K562 (cell line): ENCODE measurements at regions not wholly inside any gene's neighbourhood (a gene's known extent, or its start where the extent isn't known, plus 50 kb on each side); places are given as distances from the start of the nearest gene placed in this dataset.

Source experiments
- ATAC-seq: fragments of 200-7000 bp; cut with Tn5 transposase; 3 replicates; pipeline ENCODE4 v1.9.1; 2020; ENCODE audit warnings: moderate library complexity
- BruUV-seq: library from RNA; stranded (reverse); fragments of 400-500 nt; replicated peaks from 2 replicates; lab custom pipeline; 2021; lab: Mats Ljungman, UMichigan
- CTCF ChIA-PET: fragments of 300-600 bp; formaldehyde crosslinking; extraction: SDS; loops from one replicate; lab custom pipeline; 2021; ENCODE audit warnings: low intra/inter-chr PET ratio; lab: Yijun Ruan, JAX
- POLR2A ChIA-PET: fragments of 300-600, 350-650 bp; sonication (Branson Sonifier 250); formaldehyde crosslinking; extraction: SDS; loops from one replicate; lab custom pipeline; 2021; ENCODE audit warnings: antibody characterized with exemption, inconsistent platforms; lab: Yijun Ruan, JAX
- DNase-seq, 4 experiments: peaks; one replicate each; pipeline versions ENCODE4 v3.0.0 to v3.0.0-alpha.2; 2011 to 2018; ENCODE audit warnings: low spot score in 3 of 4, mixed read lengths in 3 of 4; ENCODE audit errors: extremely low read depth in 1 of 4
- FAIRE-seq: peaks from 2 replicates; lab custom pipeline; 2011; peaks lifted over from hg19 to GRCh38; lab: Jason Lieb, UNC
- H2AFZ ChIP-seq: 2 replicates; pipeline ENCODE4 v1.6.0; 2011; ENCODE audit warnings: low read depth, low read length, control low read depth, inconsistent platforms
- H3K27ac ChIP-seq: fragments of 200-600 bp; 3 replicates; pipeline ENCODE4 v1.8.0; 2011; ENCODE audit warnings: low read depth, mild to moderate bottlenecking, control low read depth, inconsistent platforms, low read length, moderate library complexity, mixed read lengths; ENCODE audit errors: extremely low read depth
- H3K27me3 ChIP-seq, 2 experiments: fragments of 300-600 bp in 1 of 2; 2 replicates in 1 of 2; 3 replicates in 1 of 2; pipeline versions ENCODE4 v1.6.0 to v1.8.0; 2011; ENCODE audit warnings: inconsistent platforms in 2 of 2, low read length in 2 of 2, mild to moderate bottlenecking in 1 of 2, mixed read lengths in 1 of 2, moderate library complexity in 1 of 2; ENCODE audit not compliant: control insufficient read depth in 2 of 2, insufficient read depth in 2 of 2
- H3K36me3 ChIP-seq: fragments of 300-600 bp; 3 replicates; pipeline ENCODE4 v1.8.0; 2011; ENCODE audit warnings: mild to moderate bottlenecking, low read length, inconsistent platforms; ENCODE audit not compliant: control insufficient read depth, insufficient read depth
- H3K4me1 ChIP-seq, 2 experiments: fragments of 200-600 bp in 1 of 2; replicated peaks in 1 of 2; 2 replicates in 1 of 2; 3 replicates in 1 of 2; pipeline versions ENCODE4 v1.5.1 to v1.8.0; 2011; ENCODE audit warnings: inconsistent platforms in 2 of 2, low read length in 2 of 2, mild to moderate bottlenecking in 1 of 2, mixed read lengths in 1 of 2, moderate library complexity in 1 of 2; ENCODE audit not compliant: control insufficient read depth in 2 of 2, insufficient read depth in 2 of 2
- H3K4me2 ChIP-seq: 2 replicates; pipeline ENCODE4 v1.6.1; 2011; ENCODE audit warnings: low read length, control low read depth, inconsistent platforms, mixed read lengths; ENCODE audit not compliant: insufficient read depth
- H3K4me3 ChIP-seq: fragments of 200-600 bp; sonication (generic), shearing (Covaris generic); 2 replicates; pipeline ENCODE4 v1.5.1; 2016; ENCODE audit warnings: control low read depth, inconsistent platforms
- H3K79me2 ChIP-seq: fragments of 200-600 bp; 3 replicates; pipeline ENCODE4 v1.8.0; 2011; ENCODE audit warnings: low read length, inconsistent platforms; ENCODE audit not compliant: control insufficient read depth, insufficient read depth
- H3K9ac ChIP-seq, 2 experiments: 2 replicates each; pipeline versions ENCODE4 v1.6.0 to v1.6.1; 2011; ENCODE audit warnings: low read depth in 2 of 2, low read length in 2 of 2, control low read depth in 1 of 2, inconsistent platforms in 1 of 2, mild to moderate bottlenecking in 1 of 2, mixed read lengths in 1 of 2; ENCODE audit not compliant: insufficient read depth in 1 of 2
- H3K9me1 ChIP-seq: one replicate; pipeline ENCODE4 v1.6.0; 2011; ENCODE audit warnings: inconsistent platforms, mild to moderate bottlenecking, low read length, moderate library complexity; ENCODE audit not compliant: control insufficient read depth, insufficient read depth
- H3K9me3 ChIP-seq: replicated peaks from 2 replicates; pipeline ENCODE4 v1.5.1; 2011; ENCODE audit warnings: low read depth, low read length, inconsistent platforms; ENCODE audit not compliant: control insufficient read depth, insufficient read depth
- H4K20me1 ChIP-seq: replicated peaks from 2 replicates; pipeline ENCODE4 v1.6.1; 2011; ENCODE audit warnings: low read length, inconsistent platforms, mixed read lengths; ENCODE audit not compliant: control insufficient read depth, insufficient read depth
- BRCA1 ChIP-seq, 2 experiments: fragments of 450-650 bp in 1 of 2; sonication (generic) in 1 of 2; formaldehyde crosslinking in 1 of 2; IDR thresholded peaks; 2 replicates each; pipeline versions ENCODE4 v1.5.0 to v1.6.1; 2017 to 2020; ENCODE audit warnings: mild to moderate bottlenecking in 1 of 2, missing genetic modification reagents in 1 of 2
- DMBX1 ChIP-seq: fragments of 250-450 bp; sonication (Bioruptor Pico); IDR thresholded peaks from 2 replicates; pipeline ENCODE4 v1.8.0; 2022; ENCODE audit warnings: inconsistent platforms, mild to moderate bottlenecking, moderate library complexity, borderline replicate concordance
- MECOM ChIP-seq: fragments of 250-450 bp; sonication (Bioruptor Pico); IDR thresholded peaks from 2 replicates; pipeline ENCODE4 v1.8.0; 2022; ENCODE audit warnings: inconsistent platforms
- NFE2L1 ChIP-seq: fragments of 450-650 bp; IDR thresholded peaks from 2 replicates; pipeline ENCODE4 v1.6.1; 2016; ENCODE audit warnings: missing genetic modification characterization, low read depth, mild to moderate bottlenecking, missing compliant biosample characterization, moderate library complexity, borderline replicate concordance
- THRAP3 ChIP-seq: fragments of 450-650 bp; IDR thresholded peaks from 2 replicates; pipeline ENCODE4 v1.6.1; 2016; ENCODE audit warnings: mild to moderate bottlenecking, inconsistent platforms, borderline replicate concordance
- ZNF217 ChIP-seq: sonication (generic); formaldehyde crosslinking; IDR thresholded peaks from 2 replicates; pipeline ENCODE4 v1.8.0; 2022; ENCODE audit warnings: mild to moderate bottlenecking, missing genetic modification reagents
- WGBS: fragments of 100-300 bp; shearing (Covaris generic); methylation state at CpG from one replicate; pipeline ENCODE4 v1.1.6; 2016; ENCODE audit warnings: low coverage, mixed read lengths; ENCODE audit not compliant: insufficient coverage; ENCODE audit errors: missing lambda C conversion rate; 5-methylcytosine and 5-hydroxymethylcytosine counted together
- in situ Hi-C: fragments of 300-500 bp; cut with MboI; formaldehyde crosslinking; loops from 4 replicates; pipeline ENCODE4 v1.15.0; 2018; ENCODE audit warnings: inconsistent platforms, mixed read lengths
- intact Hi-C: fragments of 100-400 bp; cut with micrococcal nuclease; formaldehyde crosslinking; loops from 2 replicates; pipeline ENCODE4 v1.14.2; 2022
- TF ChIP-seq, protein P1 (sequence below): fragments of 250-450 bp; sonication (Bioruptor Pico); IDR thresholded peaks from 2 replicates; pipeline ENCODE4 v1.8.0; 2021; ENCODE audit warnings: moderate library complexity, mild to moderate bottlenecking, inconsistent platforms
- TF ChIP-seq, protein P2 (sequence below): fragments of 250-450 bp; sonication (Bioruptor Pico); IDR thresholded peaks from 2 replicates; pipeline ENCODE4 v1.4.0; 2020; ENCODE audit warnings: mild to moderate bottlenecking, moderate library complexity, borderline replicate concordance
- TF ChIP-seq, protein P3 (sequence below): sonication (generic); formaldehyde crosslinking; IDR thresholded peaks from 2 replicates; pipeline ENCODE4 v1.8.0; 2022; ENCODE audit warnings: mild to moderate bottlenecking, missing genetic modification reagents

DNA sequence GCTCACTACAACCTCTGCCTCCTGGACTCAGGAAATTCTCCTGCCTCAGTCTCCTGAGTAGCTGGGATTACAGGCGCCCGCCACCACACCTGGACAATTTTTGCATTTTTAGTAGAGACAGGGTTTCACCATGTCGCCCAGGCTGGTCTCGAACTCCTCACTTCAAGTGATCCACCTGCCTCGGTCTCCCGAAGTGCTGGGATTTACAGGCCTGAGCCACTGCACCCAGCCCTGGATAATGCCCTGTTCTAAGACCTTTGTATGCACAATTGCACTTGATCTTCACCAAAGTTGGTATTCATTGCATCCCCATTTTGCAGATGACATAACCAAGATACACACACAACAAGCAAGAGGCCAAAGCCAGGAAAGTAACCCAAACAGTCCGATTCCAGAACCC lies 97.7 kb upstream of the CARD11 start:
- H2AFZ ChIP-seq, result no peak overlapping the region
- DNase-seq (no peak), ATAC-seq (no peak), FAIRE-seq (no peak)
- no peaks in the 10 kb centered on the region for H3K9me1 ChIP-seq
- no TSS peak for BruUV-seq
- H3K79me2 ChIP-seq, result no peaks in the 10 kb centered on the region
- no peak overlapping the region for H3K4me3 ChIP-seq
- no peak overlapping the region for H3K9ac ChIP-seq
- intact Hi-C loops (no loop called here), in situ Hi-C loops (no loop called here)
- ChIA-PET POLR2A (no interaction called here), CTCF (no interaction called here)
- peaks cover 7 to 46% of the 10 kb centered on the region in 2 experiments; a peak in 3 of 5 replicates for H3K27me3 ChIP-seq
- peaks cover 0 to 2% of the 10 kb centered on the region in 2 experiments; a peak in 2 of 5 replicates for H3K4me1 ChIP-seq
- WGBS, result 0% methylated on average over 7 of the region's 7 CpGs
- no peak overlapping the region for H3K4me2 ChIP-seq
- H3K9me3 ChIP-seq, result no peaks in the 10 kb centered on the region; the same call in 1 of the 2 replicates
- no peak overlapping the region for H3K27ac ChIP-seq
- H3K36me3 ChIP-seq, result no peaks in the 10 kb centered on the region
- H4K20me1 ChIP-seq, result no peaks in the 10 kb centered on the region; the same call in 1 of the 2 replicates
- no peak for TF ChIP-seq THRAP3
- TF ChIP-seq, protein P1, sequence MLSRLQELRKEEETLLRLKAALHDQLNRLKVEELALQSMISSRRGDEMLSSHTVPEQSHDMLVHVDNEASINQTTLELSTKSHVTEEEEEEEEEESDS (CRISPR knock-in tag), result no peak
- no peak for TF ChIP-seq BRCA1 (IDR thresholded peaks at IDR 0.05)
- no peak for TF ChIP-seq BRCA1 (CRISPR knock-in tag; IDR thresholded peaks at IDR 0.05)
- no peak for TF ChIP-seq DMBX1 (CRISPR knock-in tag)
- TF ChIP-seq, protein P2, sequence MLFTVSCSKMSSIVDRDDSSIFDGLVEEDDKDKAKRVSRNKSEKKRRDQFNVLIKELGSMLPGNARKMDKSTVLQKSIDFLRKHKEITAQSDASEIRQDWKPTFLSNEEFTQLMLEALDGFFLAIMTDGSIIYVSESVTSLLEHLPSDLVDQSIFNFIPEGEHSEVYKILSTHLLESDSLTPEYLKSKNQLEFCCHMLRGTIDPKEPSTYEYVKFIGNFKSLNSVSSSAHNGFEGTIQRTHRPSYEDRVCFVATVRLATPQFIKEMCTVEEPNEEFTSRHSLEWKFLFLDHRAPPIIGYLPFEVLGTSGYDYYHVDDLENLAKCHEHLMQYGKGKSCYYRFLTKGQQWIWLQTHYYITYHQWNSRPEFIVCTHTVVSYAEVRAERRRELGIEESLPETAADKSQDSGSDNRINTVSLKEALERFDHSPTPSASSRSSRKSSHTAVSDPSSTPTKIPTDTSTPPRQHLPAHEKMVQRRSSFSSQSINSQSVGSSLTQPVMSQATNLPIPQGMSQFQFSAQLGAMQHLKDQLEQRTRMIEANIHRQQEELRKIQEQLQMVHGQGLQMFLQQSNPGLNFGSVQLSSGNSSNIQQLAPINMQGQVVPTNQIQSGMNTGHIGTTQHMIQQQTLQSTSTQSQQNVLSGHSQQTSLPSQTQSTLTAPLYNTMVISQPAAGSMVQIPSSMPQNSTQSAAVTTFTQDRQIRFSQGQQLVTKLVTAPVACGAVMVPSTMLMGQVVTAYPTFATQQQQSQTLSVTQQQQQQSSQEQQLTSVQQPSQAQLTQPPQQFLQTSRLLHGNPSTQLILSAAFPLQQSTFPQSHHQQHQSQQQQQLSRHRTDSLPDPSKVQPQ (CRISPR knock-in tag), result no peak
- no peak for TF ChIP-seq MECOM (CRISPR knock-in tag)
- TF ChIP-seq NFE2L1 (tag), result no peak
- TF ChIP-seq, protein P3, sequence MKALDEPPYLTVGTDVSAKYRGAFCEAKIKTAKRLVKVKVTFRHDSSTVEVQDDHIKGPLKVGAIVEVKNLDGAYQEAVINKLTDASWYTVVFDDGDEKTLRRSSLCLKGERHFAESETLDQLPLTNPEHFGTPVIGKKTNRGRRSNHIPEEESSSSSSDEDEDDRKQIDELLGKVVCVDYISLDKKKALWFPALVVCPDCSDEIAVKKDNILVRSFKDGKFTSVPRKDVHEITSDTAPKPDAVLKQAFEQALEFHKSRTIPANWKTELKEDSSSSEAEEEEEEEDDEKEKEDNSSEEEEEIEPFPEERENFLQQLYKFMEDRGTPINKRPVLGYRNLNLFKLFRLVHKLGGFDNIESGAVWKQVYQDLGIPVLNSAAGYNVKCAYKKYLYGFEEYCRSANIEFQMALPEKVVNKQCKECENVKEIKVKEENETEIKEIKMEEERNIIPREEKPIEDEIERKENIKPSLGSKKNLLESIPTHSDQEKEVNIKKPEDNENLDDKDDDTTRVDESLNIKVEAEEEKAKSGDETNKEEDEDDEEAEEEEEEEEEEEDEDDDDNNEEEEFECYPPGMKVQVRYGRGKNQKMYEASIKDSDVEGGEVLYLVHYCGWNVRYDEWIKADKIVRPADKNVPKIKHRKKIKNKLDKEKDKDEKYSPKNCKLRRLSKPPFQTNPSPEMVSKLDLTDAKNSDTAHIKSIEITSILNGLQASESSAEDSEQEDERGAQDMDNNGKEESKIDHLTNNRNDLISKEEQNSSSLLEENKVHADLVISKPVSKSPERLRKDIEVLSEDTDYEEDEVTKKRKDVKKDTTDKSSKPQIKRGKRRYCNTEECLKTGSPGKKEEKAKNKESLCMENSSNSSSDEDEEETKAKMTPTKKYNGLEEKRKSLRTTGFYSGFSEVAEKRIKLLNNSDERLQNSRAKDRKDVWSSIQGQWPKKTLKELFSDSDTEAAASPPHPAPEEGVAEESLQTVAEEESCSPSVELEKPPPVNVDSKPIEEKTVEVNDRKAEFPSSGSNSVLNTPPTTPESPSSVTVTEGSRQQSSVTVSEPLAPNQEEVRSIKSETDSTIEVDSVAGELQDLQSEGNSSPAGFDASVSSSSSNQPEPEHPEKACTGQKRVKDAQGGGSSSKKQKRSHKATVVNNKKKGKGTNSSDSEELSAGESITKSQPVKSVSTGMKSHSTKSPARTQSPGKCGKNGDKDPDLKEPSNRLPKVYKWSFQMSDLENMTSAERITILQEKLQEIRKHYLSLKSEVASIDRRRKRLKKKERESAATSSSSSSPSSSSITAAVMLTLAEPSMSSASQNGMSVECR (CRISPR knock-in tag), result no peak
- TF ChIP-seq ZNF217 (CRISPR knock-in tag), result no peak
